ENCODE measurements at regions not wholly inside any gene's neighbourhood (a gene's known extent, or its start where the extent isn't known, plus 50 kb on each side); places are given as distances from the start of the nearest gene placed in this dataset.
"Not testable (repeated sequence)": the region's sequence is repeated elsewhere in the genome, so short reads cannot be mapped to it uniquely, and the experiment has no call there.

DNA sequence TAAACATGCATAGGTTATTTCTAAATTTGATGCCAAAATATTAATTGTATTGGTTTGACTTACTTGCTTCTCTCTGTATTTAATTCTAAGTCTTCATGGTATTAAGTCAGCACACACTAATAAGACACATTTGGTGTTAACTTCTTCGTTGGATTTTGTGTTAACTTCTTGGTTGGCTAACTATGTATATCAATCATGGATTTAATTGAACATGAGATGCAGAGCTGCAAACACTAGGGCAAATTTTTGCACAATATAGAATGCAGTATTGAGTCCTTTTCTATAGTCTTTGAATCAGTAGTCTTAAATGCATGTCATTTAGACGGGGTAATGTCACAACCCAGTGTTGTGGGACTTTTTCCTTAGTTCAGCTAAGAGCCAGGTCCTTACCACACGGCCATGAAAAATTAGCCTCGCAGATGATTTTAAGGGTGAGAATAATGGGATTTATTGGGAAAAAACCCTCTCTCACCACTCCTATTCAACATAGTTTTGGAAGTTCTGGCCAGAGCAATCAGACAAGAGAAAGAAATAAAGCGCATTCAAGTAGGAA is 142.9 kb upstream of the TRIM24 start:
- DNase-seq (ENCODE audit: low spot score), result no peak

DNA sequence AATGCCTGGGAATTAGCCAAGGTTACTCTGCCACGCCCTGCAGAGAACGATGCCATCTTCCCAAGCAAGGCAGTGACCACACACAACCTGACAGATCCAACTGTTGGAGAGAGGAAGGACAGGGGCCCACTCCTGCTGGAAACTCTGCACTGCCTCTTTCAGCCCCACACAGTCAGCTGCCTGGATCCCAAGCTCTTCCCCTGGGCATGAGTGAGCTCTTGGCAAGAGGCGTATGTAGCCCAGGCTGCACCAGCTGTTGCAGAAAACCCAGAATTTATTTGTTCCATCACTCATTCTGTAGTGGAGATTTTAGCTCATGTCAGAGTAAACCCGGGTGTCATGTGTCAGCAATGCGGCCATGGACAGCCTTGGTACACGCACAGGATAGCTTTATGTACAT is 135.1 kb upstream of the TRIM24 start:
- DNase-seq (ENCODE audit: low spot score), result peak; percentile 36

DNA sequence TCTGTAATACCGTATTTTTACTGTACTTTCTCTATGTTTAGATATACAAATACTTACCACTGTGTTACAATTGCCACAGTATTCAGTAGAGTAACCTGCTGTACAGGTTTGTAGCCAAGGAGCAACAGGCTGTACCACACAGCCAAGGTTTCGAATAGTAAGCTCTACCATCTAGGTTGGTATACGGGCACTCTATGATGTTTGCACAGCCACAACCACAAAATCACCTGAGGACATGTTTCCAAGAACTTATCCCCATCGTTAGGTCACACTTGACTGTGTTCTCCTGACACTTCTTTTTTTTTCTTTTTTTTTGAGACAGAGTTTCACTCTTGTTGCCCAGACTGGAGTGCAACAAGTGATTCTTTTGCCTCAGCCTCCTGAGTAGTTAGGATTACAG is 134.6 kb upstream of the TRIM24 start:
- no peak for DNase-seq (ENCODE audit: low spot score)

DNA sequence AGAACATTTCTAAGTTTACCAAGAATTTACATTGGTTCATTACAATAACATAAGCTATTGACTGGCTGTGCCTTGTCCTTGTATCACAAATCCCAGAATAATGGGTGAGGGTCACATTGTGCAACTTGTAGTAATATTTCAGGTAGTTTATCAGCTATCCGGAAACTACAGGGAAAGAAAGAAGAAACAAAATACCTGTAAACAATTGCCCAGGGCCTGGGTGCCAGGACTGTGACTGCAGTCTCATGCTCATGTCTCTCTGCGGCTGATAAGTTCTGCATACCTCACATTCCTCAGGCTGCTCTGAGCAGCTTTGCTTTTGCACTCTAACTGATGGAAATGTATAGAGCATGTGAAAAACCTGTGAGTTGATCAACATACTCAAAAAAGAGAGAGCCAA is 131.8 kb upstream of the TRIM24 start:
- no peak for DNase-seq (ENCODE audit: low spot score)

DNA sequence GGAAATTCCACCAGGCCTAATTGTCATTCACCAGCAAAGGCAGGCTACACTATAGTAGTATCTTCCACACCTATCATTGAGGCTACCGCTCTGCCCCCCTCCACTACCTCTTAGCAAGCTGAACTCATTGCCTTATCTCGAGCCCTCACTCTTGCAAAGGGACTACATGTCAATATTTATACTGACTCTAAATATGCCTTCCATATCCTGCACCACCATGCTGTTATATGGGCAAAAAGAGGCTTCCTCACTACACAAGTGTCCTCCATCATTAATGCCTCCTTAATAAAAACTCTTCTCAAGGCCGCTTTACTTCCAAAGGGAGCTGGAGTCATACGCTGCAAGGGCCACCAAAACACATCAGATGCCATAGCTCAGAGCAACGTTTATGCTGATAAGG is 127.2 kb upstream of the TRIM24 start:
- DNase-seq (ENCODE audit: low spot score), result not testable (repeated sequence)

DNA sequence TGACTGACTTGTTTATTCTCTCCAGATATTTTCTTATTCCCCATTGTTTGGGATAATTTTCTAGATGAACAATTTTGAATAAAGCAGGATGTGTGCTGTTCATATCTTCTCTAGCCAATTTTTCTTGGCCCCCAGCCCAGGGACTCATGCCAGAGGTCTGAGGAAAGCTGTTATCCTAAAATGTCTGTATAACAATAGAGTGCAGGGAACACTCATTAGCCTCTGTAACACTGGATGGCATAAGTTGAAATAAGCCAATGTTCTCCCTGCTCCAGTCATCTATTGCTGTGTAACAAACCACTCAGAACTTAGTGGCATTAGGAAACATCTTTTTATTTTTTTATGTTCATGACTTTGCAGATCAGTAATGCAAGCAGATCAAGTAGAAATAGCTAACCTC is 121.7 kb upstream of the TRIM24 start:
- no peak for DNase-seq (ENCODE audit: low spot score)

DNA sequence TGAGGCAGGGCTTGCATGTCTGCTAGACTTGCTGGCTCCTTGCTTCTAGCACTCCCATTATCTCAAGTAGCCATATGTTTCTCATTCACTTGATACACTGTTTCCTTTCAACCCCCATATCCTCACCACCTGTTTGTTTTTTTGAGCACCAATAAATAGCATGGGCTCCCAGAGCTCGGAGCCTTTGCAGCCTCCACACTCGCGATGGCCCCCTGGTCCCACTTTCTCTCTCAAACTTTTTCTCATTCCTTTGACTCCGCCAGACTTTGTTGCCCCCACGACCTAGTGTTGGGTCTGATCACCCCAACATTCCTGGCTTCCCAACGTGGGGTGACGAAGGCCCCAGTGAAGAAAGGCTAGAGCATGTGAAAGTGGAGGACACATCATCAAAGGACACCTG is 120.8 kb upstream of the TRIM24 start:
- DNase-seq (ENCODE audit: low spot score), result not testable (repeated sequence)

DNA sequence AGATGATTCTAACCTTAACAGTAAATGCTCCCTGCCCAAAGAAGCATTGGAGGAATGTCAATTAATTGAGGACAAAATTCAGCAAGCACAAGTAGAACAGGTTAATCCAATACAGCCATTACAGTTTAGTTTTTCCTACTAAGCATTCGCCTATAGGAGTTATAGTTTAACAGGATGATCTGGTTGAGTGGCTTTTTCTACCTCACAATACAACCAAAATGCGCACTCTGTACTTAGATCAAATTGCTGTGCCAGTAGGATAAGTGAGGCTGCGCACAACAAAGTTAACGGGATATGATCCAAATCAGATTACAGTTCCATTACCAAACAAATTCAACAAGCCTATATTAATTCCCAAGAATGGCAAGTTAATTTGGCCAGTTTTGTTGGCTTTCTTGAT is 117.1 kb upstream of the TRIM24 start:
- DNase-seq (ENCODE audit: low spot score), result no peak

DNA sequence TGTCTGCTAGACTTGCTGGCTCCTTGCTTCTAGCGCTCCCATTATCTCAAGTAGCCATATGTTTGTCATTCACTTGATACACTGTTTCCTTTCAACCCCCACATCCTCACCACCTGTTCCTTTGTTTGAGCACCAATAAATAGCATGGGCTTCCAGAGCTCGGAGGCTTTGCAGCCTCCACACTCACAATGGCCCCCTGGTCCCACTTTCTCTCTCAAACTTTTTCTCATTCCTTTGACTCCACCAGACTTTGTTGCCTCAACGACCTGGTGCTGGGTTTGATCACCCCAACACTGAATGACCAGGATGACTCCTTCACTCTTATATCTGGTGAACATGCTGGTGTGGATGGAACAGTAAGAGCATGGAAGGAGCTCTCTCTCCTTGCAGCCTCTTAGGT is 114.5 kb upstream of the TRIM24 start:
- DNase-seq (ENCODE audit: low spot score), result no peak

DNA sequence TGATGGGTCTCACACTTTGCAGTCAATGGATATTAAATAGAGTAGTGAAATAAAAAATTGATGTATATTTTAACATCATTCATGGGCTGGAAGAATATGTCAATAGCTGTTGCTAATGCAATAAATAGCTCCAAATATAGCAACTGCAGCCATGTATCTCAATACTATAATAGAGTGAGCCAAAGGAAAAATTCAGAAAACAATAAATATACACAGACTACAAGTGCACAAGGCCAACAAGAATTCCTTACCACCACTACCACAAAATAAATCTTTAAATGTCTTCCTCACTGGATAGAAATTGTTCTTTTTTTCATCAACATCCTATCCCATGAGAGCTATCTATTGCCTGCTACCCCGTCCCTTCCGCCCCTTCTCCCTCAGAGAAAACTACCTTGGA is 113.1 kb upstream of the TRIM24 start:
- DNase-seq (ENCODE audit: low spot score), result no peak

DNA sequence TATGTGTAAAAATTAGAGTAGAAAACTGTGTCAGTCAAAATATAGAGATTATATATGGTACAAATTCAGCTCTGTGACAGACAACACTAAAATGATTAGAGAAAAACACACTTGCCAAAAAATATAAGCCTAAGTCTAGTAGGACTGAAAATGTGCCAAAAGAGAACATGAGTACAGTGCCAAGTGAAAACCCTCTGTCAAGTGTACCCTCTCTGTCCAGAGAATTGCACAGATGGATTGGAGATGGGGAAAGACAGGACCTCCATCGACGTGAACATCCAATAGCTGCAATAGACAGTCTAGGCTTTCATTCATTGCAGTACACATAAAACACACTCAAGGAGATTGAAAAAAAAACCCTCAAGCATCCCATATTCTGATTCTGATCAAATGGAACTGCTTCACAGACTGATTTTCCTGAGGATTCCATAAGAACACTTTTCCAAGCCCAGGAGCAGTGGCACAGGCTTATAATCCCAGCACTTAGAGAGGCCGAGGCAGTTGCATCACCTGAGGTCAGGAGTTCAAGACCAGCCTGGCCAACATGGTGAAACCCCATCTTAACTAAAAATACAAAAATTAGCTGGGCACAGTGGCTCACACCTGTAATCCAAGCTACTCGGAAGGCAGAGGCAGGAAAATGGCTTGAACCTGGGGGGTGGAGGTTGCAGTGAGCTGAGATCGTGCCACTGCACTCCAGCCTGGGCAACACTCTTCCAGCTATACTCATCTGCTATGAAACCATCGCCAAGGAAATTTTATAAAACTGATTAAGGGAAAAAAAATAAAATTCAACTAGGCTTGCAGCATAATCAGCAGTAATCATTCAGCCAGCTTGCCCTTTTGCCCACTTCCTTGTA is 110.0 kb upstream of the TRIM24 start:
- DNase-seq (ENCODE audit: low spot score), result no peak

DNA sequence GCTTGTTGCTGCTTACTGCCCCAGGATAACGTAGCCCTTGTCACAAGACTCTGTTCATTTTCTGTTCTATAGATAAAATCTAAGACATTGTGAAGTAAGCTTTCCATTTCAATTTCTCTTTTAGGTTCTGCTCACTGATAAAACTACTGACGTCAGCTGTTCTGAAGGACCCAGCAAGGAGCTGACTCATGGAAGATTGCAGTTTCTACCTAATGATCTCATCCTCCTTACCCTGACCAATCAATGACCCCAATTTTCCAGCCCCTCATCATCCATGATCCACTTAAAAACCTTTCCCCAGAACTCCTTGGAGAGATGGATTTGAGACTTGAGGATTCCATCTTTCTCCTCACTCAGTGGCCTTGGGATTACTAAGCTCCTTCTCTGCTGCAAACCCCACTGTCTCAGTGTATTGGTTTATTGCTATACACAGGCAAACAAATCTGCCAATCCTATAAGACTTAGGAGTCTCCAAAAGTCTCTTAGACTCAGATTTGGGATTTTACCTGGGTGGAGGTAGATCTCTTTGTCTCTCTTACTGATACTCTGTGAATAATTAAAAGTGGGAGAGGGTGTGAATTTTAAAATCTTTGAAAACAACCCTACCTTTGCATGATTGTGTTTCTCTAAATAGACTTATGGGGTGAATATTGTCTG is 109.2 kb upstream of the TRIM24 start:
- DNase-seq (ENCODE audit: low spot score), result no peak

DNA sequence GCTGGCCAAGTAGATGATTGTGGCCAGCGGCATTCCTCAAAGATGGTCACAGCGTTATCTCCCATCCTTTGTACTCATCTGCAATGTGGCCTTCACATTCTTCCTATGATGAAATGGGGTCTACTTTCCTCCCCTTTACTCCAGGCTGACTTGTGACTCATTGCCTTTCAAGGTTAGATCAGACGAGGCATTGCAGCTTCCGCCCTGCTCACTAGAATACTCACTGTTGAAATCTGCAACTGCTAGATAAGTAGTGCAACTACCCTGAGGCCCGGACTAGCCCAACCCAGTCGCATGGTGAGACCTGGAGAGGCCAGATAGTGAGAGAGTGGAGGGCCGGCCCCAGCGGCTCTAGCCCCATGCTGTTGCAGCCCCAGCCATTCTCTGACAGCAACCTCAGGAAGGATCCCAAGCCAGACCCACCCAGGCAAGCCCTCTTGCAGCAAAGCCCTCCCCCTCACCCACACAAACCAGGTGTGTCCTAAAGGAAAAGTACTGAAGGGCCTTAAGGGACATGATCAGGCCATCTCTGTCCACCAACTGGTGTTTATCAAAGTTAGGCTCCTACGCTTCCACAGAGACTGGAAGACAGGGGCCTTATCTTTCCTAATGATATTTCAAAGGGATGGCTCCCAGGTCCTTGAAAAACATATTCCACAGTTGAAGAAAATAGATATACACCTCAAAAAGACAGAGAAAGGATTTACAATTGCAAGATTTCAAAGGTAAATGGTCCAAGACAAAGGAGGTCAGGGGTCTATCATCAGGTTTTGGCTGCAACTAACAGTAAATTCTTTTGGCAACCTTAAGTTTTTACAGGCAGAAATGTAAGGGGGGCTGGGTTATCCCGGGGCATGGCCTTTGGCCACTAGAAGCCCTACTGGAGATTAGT is 107.2 kb upstream of the TRIM24 start:
- no peak for DNase-seq (ENCODE audit: low spot score)

DNA sequence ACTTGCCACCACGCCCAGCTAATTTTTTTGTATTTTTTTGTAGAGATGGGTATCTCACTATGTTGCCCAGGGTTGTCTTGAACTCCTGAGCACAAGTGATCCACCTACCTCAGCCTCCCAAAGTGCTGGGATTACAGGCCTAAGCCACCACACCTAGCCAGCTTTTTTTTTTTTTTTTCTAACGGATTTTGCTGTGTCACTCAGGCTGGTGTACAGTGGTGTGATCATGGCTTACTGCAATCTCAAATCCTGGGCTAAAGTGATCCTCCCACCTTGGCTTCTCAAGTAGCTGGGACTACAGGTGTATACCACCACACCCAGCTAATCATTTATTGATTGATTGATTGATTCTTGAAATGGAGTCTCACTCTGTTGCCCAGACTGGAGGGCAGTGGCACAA is 106.0 kb upstream of the TRIM24 start:
- DNase-seq (ENCODE audit: low spot score), result no peak

DNA sequence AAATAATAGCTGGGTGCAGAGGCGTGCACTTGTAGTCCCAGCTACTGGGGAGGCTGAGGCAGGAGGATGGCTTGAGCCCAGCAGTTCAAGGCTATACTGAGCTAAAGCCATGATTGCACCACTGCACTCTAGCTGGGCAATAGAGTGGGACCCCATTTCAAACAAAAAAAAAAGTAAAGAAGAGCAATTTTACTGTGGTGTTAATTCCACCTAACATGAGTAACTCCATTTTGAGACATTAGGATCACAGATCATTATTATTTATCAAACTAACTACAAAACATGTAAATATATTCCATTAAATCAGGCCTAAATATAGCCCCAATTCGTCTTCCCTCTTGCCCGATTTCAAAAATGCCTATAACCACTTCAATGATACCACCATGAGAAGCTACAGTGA is 104.8 kb upstream of the TRIM24 start:
- no peak for DNase-seq (ENCODE audit: low spot score)

DNA sequence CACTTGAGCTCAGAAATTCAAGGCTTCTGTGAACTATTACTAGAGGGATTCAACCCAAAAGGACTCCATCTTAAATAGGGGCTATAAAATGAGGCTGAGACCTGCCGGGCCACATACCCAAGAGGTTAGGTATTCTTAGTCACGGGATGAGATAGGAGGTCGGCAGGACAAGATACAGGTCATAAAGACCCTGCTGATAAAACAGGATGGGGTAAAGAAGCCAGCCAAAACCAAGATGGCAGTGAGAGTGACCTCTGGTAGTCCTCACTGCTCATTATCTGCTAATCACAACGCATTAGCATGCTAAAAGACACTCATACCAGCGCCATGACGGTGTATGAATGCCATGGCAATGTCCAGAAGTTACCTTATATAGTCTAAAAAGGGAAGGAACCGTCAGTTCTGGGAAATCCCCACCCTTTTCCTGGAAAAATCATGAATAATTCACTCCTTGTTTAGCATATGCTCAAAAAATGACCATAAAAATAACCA is 101.2 kb upstream of the TRIM24 start:
- no peak for DNase-seq (ENCODE audit: low spot score)

DNA sequence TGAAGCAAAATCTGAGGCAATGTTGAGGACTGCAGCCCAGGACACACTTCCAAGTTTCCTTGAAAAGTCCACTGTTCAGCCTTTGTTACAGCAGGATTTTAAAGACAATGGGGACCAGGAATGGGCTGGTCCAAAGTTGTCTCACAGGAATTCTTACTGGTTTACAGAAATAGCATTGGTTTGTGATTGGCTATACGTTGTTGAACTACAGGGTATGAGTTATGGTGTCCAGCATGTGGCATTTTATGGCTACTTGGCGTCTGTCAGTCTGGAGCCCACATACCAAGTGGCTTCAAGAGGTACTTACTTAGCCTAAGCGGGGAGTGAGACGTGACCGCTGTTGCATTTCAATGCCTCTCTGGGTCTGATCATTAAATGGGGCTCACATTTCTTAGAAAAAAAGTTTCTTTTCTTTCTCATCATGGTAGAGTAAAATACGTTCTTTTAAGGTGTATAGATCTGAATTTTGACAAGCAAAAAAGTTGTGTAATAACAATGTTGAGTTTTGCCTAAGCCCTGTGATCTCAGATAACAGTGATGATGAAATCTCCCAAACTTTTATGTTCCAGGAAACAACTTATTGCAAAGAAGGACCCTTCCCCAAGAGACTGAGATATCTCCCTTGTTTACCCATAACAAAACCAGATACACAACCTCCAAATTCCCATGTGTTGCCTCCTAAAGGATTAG is 100.0 kb upstream of the TRIM24 start:
- no peak for DNase-seq (ENCODE audit: low spot score)

DNA sequence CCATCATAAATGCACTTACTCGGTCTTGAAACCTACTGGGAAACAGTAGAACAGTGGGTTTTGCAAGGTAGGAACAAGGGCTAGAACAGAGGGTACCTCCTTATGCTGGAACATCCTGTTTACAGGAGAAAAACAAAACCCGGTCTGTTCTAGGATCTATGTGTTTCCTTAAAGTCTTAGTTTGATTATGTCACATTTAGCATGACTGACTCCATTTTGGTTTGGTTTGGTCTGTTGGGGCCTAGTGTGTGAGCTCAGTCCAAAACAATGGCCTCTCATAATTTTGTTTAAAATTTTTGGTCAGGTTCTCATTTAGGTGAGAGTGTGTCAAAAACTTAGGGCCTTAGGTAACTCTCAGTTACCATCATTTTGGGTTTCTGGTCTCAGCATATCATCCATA is 96.3 kb upstream of the TRIM24 start:
- no peak for DNase-seq (ENCODE audit: low spot score)

DNA sequence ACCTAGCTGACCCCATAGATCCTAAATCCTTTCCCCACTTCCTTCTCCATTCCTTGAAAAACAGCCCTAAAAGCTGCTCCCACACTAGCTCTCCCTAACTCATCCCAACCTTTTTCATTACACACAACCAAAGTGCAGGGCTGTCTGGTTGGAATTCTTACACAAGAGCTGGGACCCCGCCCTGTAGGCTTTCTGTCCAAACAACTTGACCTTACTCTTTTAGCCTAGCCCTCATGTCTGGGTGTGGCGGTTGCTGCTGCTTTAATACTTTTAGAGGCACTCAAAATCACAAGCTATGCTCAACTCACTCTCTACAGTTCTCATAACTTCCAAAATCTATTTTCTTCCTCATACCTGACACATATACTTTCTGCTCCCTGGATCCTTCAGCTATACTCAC is 93.9 kb upstream of the TRIM24 start:
- DNase-seq (ENCODE audit: low spot score), result not testable (repeated sequence)

DNA sequence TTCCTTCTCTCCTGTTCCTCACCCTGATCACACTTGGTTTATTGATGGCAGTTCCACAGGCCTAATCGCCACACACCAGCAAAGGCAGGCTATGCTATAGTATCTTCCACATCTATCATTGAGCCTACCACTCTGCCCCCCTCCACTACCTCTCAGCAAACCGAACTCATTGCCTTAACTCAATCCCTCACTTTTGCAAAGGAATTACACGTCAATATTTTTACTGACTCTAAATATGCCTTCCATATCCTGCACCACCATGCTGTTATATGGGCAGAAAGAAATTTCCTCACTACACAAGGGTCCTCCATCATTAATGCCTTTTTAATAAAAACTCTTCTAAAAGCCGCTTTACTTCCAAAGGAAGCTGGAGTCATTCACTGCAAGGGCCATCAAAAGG is 93.4 kb upstream of the TRIM24 start:
- not testable (repeated sequence) for DNase-seq (ENCODE audit: low spot score)

DNA sequence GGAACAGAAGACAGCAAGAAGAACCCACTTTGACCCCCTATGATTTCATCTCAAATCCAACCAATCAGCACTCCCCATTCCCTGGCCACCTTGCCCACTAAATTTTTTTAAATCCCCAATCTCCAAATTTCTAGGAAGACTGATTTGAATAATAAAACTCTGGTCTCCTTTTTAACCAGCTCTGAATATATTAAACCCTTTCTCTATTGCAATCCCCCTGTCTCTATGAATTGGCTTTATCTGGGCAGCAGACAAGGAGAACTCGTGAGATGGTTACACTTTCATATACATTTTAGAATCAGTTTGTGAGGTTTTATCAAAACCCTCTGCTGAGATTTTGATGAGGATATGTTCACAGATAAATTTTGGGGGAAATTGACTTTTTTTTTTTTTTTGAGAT is 90.3 kb upstream of the TRIM24 start:
- no peak for DNase-seq (ENCODE audit: low spot score)

DNA sequence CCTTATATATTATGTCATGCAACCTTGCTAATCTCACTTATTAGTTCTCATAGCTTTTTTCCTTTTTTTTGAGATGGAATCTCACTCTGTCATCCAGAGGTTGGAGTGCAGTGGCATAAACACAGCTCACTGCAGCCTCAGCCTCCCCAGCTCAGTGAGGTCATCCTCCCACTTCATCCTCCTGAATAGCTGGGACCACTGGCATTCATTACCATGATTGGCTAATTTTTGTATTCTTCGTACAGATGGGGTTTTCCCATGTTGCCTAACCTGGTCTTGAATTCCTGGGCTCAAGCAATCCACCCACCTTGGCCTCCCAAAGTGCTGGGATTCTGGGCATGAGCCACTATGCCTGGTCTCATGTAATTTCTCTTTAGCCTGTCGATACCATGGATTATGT is 89.1 kb upstream of the TRIM24 start:
- no peak for DNase-seq (ENCODE audit: low spot score)
